CD4-positive, CD25-positive, alpha-beta regulatory T cell (primary cell): ENCODE measurements at regions not wholly inside any gene's neighbourhood (a gene's known extent, or its start where the extent isn't known, plus 50 kb on each side); places are given as distances from the start of the nearest gene placed in this dataset.

Source experiments
- ATAC-seq, 2 donors: fragments of 150-1000 bp; cut with Tn5 transposase; one replicate each; pipeline ENCODE4 v1.10.0; 2021; ENCODE audit warnings: low read depth in 2 of 2, moderate number of reproducible peaks in 2 of 2, moderate library complexity in 1 of 2
- DNase-seq, 3 donors: peaks; one replicate each; pipeline versions ENCODE4 v3.0.0 to v3.0.0-alpha.2; 2012 to 2022; ENCODE audit warnings: mixed read lengths in 1 of 3
- H3K27ac ChIP-seq: one replicate; pipeline ENCODE4 v1.7.0; 2013; ENCODE audit warnings: mild to moderate bottlenecking, low read length; ENCODE audit not compliant: insufficient read depth, poor library complexity, severe bottlenecking
- H3K27me3 ChIP-seq: one replicate; pipeline ENCODE4 v1.7.0; 2013; ENCODE audit warnings: low read length; ENCODE audit not compliant: control insufficient read depth, insufficient read depth
- H3K36me3 ChIP-seq: one replicate; pipeline ENCODE4 v1.7.0; 2013; ENCODE audit warnings: mild to moderate bottlenecking, low read length, moderate library complexity; ENCODE audit not compliant: control insufficient read depth, insufficient read depth
- H3K4me1 ChIP-seq: 2 replicates; pipeline ENCODE4 v1.7.0; 2013; ENCODE audit warnings: mild to moderate bottlenecking, low read length; ENCODE audit not compliant: insufficient read depth, control insufficient read depth, poor library complexity, severe bottlenecking
- H3K4me3 ChIP-seq: one replicate; pipeline ENCODE4 v1.7.0; 2013; ENCODE audit warnings: low read depth, mild to moderate bottlenecking, low read length, moderate library complexity
- H3K9me3 ChIP-seq, 2 experiments: 1 replicate in 1 of 2; 2 replicates in 1 of 2; pipeline ENCODE4 v1.7.0; 2013; ENCODE audit warnings: low read length in 2 of 2, mild to moderate bottlenecking in 1 of 2, moderate library complexity in 1 of 2; ENCODE audit not compliant: control insufficient read depth in 2 of 2
- H3K27ac Mint-ChIP-seq, 3 donors: one replicate each; pipeline ENCODE4 v1.8.0; 2020 to 2022; ENCODE audit warnings: mild to moderate bottlenecking in 3 of 3, mixed read lengths in 3 of 3, moderate library complexity in 2 of 3
- H3K27me3 Mint-ChIP-seq: one replicate; pipeline ENCODE4 v1.8.0; 2022; ENCODE audit warnings: mild to moderate bottlenecking, mixed read lengths
- H3K36me3 Mint-ChIP-seq: one replicate; pipeline ENCODE4 v1.8.0; 2020; ENCODE audit warnings: mixed read lengths
- H3K4me1 Mint-ChIP-seq, 4 donors: one replicate each; pipeline ENCODE4 v1.8.0; 2020 to 2022; ENCODE audit warnings: mixed read lengths in 4 of 4, mild to moderate bottlenecking in 1 of 4
- H3K4me3 Mint-ChIP-seq, 4 donors: one replicate each; pipeline ENCODE4 v1.8.0; 2020 to 2022; ENCODE audit warnings: mild to moderate bottlenecking in 4 of 4, mixed read lengths in 4 of 4, moderate library complexity in 3 of 4
- H3K9me3 Mint-ChIP-seq, 7 donors: one replicate each; pipeline ENCODE4 v1.8.0; 2020 to 2022; ENCODE audit warnings: mixed read lengths in 7 of 7, mild to moderate bottlenecking in 3 of 7, moderate library complexity in 2 of 7

DNA sequence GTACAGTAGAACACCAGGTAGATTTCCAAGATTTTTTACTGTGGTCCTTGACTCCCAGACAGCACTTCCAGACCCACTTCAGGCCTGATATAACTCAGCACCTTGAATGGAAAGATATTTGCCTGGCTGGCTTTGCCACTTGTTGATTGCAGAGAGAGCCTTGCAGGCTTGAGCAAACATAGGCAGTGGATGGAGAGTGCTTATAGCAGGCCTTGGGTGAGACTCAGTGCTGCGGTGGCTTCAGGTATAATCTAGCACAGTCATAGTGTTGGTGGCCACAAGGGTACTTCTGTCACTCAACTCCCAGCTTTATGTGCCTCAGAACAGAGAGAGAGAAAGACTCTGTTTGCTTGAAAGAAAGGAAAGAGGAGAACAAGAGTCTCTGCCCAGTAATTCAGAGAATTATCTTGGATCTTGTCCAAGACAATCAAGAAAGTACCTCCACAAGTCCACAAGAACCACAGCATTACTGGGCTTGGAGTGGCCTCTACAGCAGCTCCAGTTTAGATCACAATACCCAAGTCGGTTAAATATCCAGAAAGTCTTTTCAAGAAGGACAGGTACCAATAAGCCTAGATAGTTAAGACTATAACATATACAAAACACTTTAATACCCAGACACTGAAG, 70.5 kb upstream of the FKBP1C start:
- no peak overlapping the region for H3K27ac Mint-ChIP-seq
- no peak for DNase-seq
- Histone ChIP-seq H3K27me3 (no peaks in the 10 kb centered on the region), H3K27ac (no peak overlapping the region), H3K9me3 (no peaks in the 10 kb centered on the region), H3K36me3 (no peaks in the 10 kb centered on the region), H3K4me1 (no peaks in the 10 kb centered on the region), H3K4me3 (no peak overlapping the region)
- H3K4me3 Mint-ChIP-seq = no peak overlapping the region
- no peaks in the 10 kb centered on the region for H3K27me3 Mint-ChIP-seq
- ATAC-seq = no peak
- H3K36me3 Mint-ChIP-seq = no peaks in the 10 kb centered on the region
- H3K9me3 Mint-ChIP-seq = peaks cover 0 to 13% (median 5%) of the 10 kb centered on the region in 7 donors
- no peaks in the 10 kb centered on the region for H3K4me1 Mint-ChIP-seq

DNA sequence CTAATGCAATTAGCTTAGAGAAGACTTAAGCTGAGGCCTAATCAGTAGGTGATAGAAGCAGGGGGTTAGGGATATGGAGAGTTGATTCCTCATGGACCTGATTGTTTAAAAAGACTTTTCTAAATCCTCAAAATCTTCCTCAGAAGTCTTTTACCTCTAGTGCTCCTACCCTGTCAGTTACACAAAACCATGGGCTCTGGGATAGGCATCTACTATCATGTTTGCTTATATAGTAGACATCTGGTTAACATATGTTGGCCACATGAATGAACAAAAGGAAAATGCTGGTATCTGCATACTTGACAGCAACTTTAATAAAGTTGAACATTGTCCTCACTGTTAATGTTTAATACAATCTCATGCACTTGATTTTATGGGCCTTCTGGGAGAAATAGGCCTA, 61.5 kb upstream of the FKBP1C start:
- Mint-ChIP-seq H3K27ac (no peak overlapping the region), H3K4me3 (no peak overlapping the region), H3K27me3 (no peaks in the 10 kb centered on the region), H3K36me3 (no peaks in the 10 kb centered on the region), H3K9me3 (peaks cover 0 to 4% (median 0%) of the 10 kb centered on the region in 7 donors), H3K4me1 (no peaks in the 10 kb centered on the region)
- Histone ChIP-seq H3K27ac (no peak overlapping the region), H3K27me3 (no peaks in the 10 kb centered on the region), H3K4me3 (no peak overlapping the region), H3K4me1 (no peaks in the 10 kb centered on the region), H3K9me3 (no peaks in the 10 kb centered on the region), H3K36me3 (no peaks in the 10 kb centered on the region)
- DNase-seq (no peak), ATAC-seq (no peak)

DNA sequence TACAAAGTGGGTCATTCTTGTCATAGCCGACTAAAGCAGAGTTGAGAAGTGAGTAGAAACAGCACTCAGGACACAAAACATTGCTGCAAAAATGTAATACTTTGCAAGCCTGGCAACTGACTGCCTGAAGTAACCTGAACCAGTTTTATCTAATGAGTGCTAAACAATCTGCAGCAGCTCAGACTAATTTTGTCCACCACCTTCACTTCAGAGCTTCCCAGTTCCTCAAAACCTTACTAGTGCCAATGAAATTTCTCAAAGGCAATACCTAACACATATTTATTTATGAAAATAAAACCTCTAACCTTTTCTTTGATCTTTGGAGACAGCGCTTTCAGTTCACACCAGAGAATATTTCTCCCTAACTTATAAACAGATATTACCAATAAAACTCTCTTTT, 56.7 kb upstream of the FKBP1C start:
- DNase-seq = no peak
- ATAC-seq = no peak
- Histone ChIP-seq H3K9me3 (no peaks in the 10 kb centered on the region), H3K4me3 (no peak overlapping the region), H3K4me1 (no peaks in the 10 kb centered on the region), H3K36me3 (no peaks in the 10 kb centered on the region), H3K27me3 (no peaks in the 10 kb centered on the region), H3K27ac (no peak overlapping the region)
- H3K4me3 Mint-ChIP-seq = no peak overlapping the region
- H3K4me1 Mint-ChIP-seq = no peaks in the 10 kb centered on the region
- no peak overlapping the region for H3K27ac Mint-ChIP-seq
- peaks cover 0 to 6% (median 0%) of the 10 kb centered on the region in 7 donors for H3K9me3 Mint-ChIP-seq
- H3K36me3 Mint-ChIP-seq = no peaks in the 10 kb centered on the region
- no peaks in the 10 kb centered on the region for H3K27me3 Mint-ChIP-seq
